ENCODE measurements at regions not wholly inside any gene's neighbourhood (a gene's known extent, or its start where the extent isn't known, plus 50 kb on each side); places are given as distances from the start of the nearest gene placed in this dataset.

DNA sequence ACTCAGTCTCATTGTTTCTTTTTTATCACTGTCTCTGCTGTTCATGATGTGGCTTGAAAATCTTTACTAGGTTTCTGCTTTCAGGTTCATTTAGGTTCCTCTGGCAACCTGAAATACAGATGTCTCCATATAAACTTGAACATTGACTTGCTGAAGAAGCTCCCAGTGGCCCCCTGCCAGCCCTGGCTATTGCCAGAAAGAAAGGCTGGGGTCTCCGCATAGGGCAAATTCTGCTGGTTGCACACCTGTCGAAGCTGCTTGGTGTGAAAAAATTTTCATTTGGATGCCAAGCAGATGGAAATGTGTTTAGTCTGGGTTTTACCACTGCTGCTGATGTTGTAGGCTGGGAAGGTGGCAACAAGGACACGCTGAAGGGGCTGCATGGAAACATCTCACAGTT is 826.7 kb upstream of the GHITM start:
- Histone ChIP-seq H3K27me3 (replicated peaks; ENCODE audit: control insufficient read depth, insufficient read depth, low read length, poor library complexity, severe bottlenecking) (no peaks in the 10 kb centered on the region), H3K4me3 (ENCODE audit: insufficient read depth, low read depth, low read length, poor library complexity, severe bottlenecking) (no peak overlapping the region), H3K27ac (ENCODE audit: insufficient read depth, low read length, poor library complexity, severe bottlenecking) (no peak overlapping the region), H3K9me3 (ENCODE audit: control insufficient read depth, low read length) (peaks cover 4% of the 10 kb centered on the region), H3K4me1 (ENCODE audit: control insufficient read depth, insufficient read depth, low read length, poor library complexity, severe bottlenecking) (no peaks in the 10 kb centered on the region), H3K36me3 (ENCODE audit: control insufficient read depth, insufficient read depth, low read length) (no peaks in the 10 kb centered on the region)
- no peak for DNase-seq

DNA sequence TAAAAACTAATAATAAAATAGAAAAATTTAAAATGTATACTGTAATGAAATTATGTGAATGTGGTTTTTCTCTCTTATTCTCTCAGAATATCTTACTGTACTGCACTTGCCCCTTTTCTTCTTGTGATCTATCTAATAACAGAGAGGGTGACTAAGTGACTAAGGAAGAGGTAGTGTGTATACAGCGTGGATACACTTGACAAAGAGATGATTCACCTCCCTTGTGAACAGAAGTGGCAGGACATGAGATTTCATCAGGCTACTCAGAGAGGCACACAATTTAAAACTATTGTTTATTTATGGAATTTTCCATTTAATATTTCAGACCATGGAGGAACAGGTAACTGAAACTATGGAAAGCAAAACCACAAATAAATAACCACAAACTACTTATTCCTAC is 806.6 kb upstream of the GHITM start:
- no peak for DNase-seq

DNA sequence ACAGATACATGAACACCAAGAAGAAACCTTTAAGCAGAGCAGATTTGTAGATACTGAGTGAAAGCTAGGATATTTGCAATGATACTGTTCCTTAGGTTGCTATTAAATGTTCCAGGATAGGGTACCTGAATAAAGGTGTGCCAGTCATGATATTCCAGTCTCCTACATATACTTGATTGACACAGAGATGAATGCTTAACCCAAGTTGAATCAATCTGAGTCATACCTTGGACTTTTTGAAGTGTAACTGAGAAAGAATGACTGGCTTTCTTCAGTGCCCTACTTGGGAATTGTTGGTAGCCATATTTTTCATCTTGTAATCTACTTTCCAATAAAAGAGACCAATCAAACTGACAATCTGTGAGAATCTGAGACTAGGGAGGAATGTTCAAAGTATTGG is 805.7 kb upstream of the GHITM start:
- Histone ChIP-seq H3K36me3 (ENCODE audit: control insufficient read depth, insufficient read depth, low read length) (no peaks in the 10 kb centered on the region), H3K27ac (ENCODE audit: insufficient read depth, low read length, poor library complexity, severe bottlenecking) (no peak overlapping the region), H3K4me3 (ENCODE audit: insufficient read depth, low read depth, low read length, poor library complexity, severe bottlenecking) (no peak overlapping the region), H3K9me3 (ENCODE audit: control insufficient read depth, low read length) (no peaks in the 10 kb centered on the region), H3K27me3 (replicated peaks; ENCODE audit: control insufficient read depth, insufficient read depth, low read length, poor library complexity, severe bottlenecking) (no peaks in the 10 kb centered on the region), H3K4me1 (ENCODE audit: control insufficient read depth, insufficient read depth, low read length, poor library complexity, severe bottlenecking) (no peaks in the 10 kb centered on the region)
- no peak for DNase-seq

More for the DNA sequence above, 806.6 kb upstream of the GHITM start:
- no peaks in the 10 kb centered on the region for H3K9me3 ChIP-seq (ENCODE audit: control insufficient read depth, low read length)
- H3K27ac ChIP-seq (ENCODE audit: insufficient read depth, low read length, poor library complexity, severe bottlenecking): no peak overlapping the region
- H3K36me3 ChIP-seq (ENCODE audit: control insufficient read depth, insufficient read depth, low read length): no peaks in the 10 kb centered on the region
- H3K27me3 ChIP-seq (replicated peaks; ENCODE audit: control insufficient read depth, insufficient read depth, low read length, poor library complexity, severe bottlenecking): no peaks in the 10 kb centered on the region
- H3K4me1 ChIP-seq (ENCODE audit: control insufficient read depth, insufficient read depth, low read length, poor library complexity, severe bottlenecking): no peaks in the 10 kb centered on the region
- no peak overlapping the region for H3K4me3 ChIP-seq (ENCODE audit: insufficient read depth, low read depth, low read length, poor library complexity, severe bottlenecking)

DNA sequence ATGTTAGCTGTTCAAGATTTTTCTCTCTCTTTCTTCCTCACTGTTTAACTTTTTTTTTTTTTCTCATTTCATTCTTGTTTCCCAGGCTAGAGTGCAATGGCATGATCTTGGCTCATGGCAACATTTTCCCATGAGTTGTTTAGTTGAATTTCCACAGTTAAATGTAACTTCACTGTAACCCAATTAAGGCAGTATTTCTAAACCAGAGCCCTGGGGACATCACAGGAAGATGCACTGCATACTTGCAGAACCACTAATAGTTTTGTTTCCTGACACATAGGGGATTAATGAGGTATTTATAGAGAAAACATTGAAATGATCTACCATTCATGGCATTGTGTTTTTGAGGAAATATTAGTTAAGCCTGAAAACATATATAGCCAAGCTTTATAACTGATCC is 795.6 kb upstream of the GHITM start:
- H3K27me3 ChIP-seq (replicated peaks; ENCODE audit: control insufficient read depth, insufficient read depth, low read length, poor library complexity, severe bottlenecking): no peaks in the 10 kb centered on the region
- H3K36me3 ChIP-seq (ENCODE audit: control insufficient read depth, insufficient read depth, low read length): no peaks in the 10 kb centered on the region
- no peaks in the 10 kb centered on the region for H3K4me1 ChIP-seq (ENCODE audit: control insufficient read depth, insufficient read depth, low read length, poor library complexity, severe bottlenecking)
- no peaks in the 10 kb centered on the region for H3K9me3 ChIP-seq (ENCODE audit: control insufficient read depth, low read length)
- DNase-seq: no peak
- H3K4me3 ChIP-seq (ENCODE audit: insufficient read depth, low read depth, low read length, poor library complexity, severe bottlenecking): no peak overlapping the region
- no peak overlapping the region for H3K27ac ChIP-seq (ENCODE audit: insufficient read depth, low read length, poor library complexity, severe bottlenecking)

DNA sequence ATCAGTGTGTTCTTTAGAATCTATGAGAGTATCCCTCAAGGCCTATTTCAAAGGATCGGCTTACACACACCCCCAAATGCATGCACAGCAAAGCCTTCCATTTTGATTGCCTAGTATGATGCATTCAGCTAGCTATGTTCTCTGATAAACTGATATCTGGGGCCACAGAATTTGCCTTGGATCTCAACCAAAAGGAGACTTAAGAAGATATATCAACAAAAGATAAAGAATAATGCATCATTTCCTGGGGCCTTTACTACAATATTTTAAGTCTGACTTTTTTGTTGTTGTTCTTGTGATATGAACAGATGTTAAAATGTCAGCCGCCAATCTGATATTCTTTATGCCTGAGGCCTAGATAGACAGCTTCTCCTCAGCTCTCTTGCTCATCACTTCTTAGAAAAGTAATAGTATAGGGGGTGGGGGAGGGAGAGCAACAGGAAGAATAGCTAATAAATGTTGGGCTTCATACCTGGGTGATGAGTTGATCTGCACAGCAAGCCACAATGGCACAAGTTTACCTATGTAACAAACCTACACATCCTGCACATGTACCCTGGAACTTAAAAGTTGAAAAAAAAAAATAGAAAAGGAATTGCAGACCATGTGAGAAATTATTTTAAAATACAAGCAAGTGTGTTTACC is 792.9 kb upstream of the GHITM start:
- no peak overlapping the region for H3K4me3 ChIP-seq (ENCODE audit: insufficient read depth, low read depth, low read length, poor library complexity, severe bottlenecking)
- H3K27ac ChIP-seq (ENCODE audit: insufficient read depth, low read length, poor library complexity, severe bottlenecking): no peak overlapping the region
- DNase-seq: no peak
- H3K4me1 ChIP-seq (ENCODE audit: control insufficient read depth, insufficient read depth, low read length, poor library complexity, severe bottlenecking): no peaks in the 10 kb centered on the region
- H3K36me3 ChIP-seq (ENCODE audit: control insufficient read depth, insufficient read depth, low read length): no peaks in the 10 kb centered on the region
- no peaks in the 10 kb centered on the region for H3K27me3 ChIP-seq (replicated peaks; ENCODE audit: control insufficient read depth, insufficient read depth, low read length, poor library complexity, severe bottlenecking)
- H3K9me3 ChIP-seq (ENCODE audit: control insufficient read depth, low read length): no peaks in the 10 kb centered on the region

DNA sequence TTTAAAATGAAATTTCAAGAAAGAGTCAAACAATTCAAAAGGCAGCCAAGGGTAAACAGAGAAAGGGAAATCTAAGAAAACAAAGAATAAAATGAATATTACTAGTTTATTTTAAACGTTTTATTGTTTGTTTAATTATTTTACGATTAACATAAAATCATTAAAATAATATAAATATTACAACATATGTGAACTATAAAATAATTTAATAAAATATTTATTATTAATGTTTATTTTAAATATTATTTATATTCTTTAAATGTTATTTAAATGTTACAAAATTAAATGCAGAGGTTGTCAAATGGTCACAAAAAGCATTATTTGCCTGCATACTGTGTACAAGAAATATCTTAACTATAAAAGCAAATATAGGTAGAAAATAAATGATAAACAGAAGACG is 786.7 kb upstream of the GHITM start:
- H3K9me3 ChIP-seq (ENCODE audit: control insufficient read depth, low read length): no peaks in the 10 kb centered on the region
- H3K4me1 ChIP-seq (ENCODE audit: control insufficient read depth, insufficient read depth, low read length, poor library complexity, severe bottlenecking): no peaks in the 10 kb centered on the region
- no peaks in the 10 kb centered on the region for H3K27me3 ChIP-seq (replicated peaks; ENCODE audit: control insufficient read depth, insufficient read depth, low read length, poor library complexity, severe bottlenecking)
- H3K27ac ChIP-seq (ENCODE audit: insufficient read depth, low read length, poor library complexity, severe bottlenecking): no peak overlapping the region
- H3K36me3 ChIP-seq (ENCODE audit: control insufficient read depth, insufficient read depth, low read length): no peaks in the 10 kb centered on the region
- DNase-seq: no peak
- H3K4me3 ChIP-seq (ENCODE audit: insufficient read depth, low read depth, low read length, poor library complexity, severe bottlenecking): no peak overlapping the region

DNA sequence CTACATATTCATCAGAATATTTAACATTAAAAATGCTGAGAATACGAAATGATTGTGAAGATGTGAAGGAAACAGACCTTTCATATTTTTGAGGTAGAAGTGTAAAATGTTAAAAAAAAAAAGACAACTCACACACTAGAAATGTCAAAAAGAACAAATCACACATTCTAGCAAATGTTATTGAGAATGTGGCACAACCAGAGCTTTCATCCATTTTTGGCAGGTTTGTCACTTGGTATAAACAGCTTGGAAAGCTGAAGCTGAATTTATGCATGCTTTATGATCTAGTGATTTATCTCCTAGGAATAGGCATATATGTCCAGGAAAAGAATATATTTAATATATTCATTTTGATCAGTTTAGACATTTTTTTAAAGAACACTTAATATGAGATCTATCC is 784.9 kb upstream of the GHITM start:
- H3K4me1 ChIP-seq (ENCODE audit: control insufficient read depth, insufficient read depth, low read length, poor library complexity, severe bottlenecking): no peaks in the 10 kb centered on the region
- no peaks in the 10 kb centered on the region for H3K27me3 ChIP-seq (replicated peaks; ENCODE audit: control insufficient read depth, insufficient read depth, low read length, poor library complexity, severe bottlenecking)
- H3K27ac ChIP-seq (ENCODE audit: insufficient read depth, low read length, poor library complexity, severe bottlenecking): no peak overlapping the region
- no peaks in the 10 kb centered on the region for H3K36me3 ChIP-seq (ENCODE audit: control insufficient read depth, insufficient read depth, low read length)
- no peaks in the 10 kb centered on the region for H3K9me3 ChIP-seq (ENCODE audit: control insufficient read depth, low read length)
- no peak for DNase-seq
- no peak overlapping the region for H3K4me3 ChIP-seq (ENCODE audit: insufficient read depth, low read depth, low read length, poor library complexity, severe bottlenecking)

DNA sequence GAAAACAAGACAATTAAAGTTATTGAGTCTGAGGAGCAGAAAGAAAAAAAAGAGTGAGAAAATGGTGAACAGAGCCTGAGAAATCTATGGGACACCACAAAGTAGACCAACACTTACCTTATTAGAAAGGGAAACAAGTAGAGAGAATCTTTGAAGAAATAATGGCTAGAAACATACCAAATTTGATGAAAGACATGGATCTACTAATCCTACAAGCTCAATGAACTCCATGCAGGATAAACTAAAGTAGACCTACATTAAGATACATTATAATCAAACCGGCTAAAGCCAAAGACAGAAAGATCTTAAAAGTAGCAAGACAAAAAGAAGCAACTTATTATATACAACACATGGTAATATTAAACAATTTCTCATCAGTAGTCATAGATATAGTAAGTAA is 782.3 kb upstream of the GHITM start:
- Histone ChIP-seq H3K36me3 (ENCODE audit: control insufficient read depth, insufficient read depth, low read length) (no peaks in the 10 kb centered on the region), H3K4me3 (ENCODE audit: insufficient read depth, low read depth, low read length, poor library complexity, severe bottlenecking) (no peak overlapping the region), H3K4me1 (ENCODE audit: control insufficient read depth, insufficient read depth, low read length, poor library complexity, severe bottlenecking) (no peaks in the 10 kb centered on the region), H3K27me3 (replicated peaks; ENCODE audit: control insufficient read depth, insufficient read depth, low read length, poor library complexity, severe bottlenecking) (no peaks in the 10 kb centered on the region), H3K9me3 (ENCODE audit: control insufficient read depth, low read length) (no peaks in the 10 kb centered on the region), H3K27ac (ENCODE audit: insufficient read depth, low read length, poor library complexity, severe bottlenecking) (no peak overlapping the region)
- DNase-seq: no peak

DNA sequence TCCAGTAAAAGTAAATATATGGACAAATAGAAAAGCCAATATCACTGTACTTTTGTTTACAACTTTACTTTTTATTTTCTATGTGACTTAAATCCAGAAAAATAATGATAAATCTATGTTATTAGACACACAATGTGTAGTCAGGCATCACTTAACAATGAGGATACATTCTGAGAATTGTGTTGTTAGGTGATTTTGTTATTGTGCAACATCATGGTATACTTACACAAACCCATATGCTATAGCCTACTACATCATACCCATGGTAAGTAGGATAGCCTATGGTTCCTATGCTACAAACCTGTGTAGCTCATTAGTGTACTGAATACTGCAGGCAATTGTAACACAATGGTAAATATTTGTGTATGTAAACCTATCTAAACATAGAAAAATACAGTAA is 781.7 kb upstream of the GHITM start:
- Histone ChIP-seq H3K36me3 (ENCODE audit: control insufficient read depth, insufficient read depth, low read length) (no peaks in the 10 kb centered on the region), H3K27me3 (replicated peaks; ENCODE audit: control insufficient read depth, insufficient read depth, low read length, poor library complexity, severe bottlenecking) (no peaks in the 10 kb centered on the region), H3K4me3 (ENCODE audit: insufficient read depth, low read depth, low read length, poor library complexity, severe bottlenecking) (no peak overlapping the region), H3K27ac (ENCODE audit: insufficient read depth, low read length, poor library complexity, severe bottlenecking) (no peak overlapping the region), H3K9me3 (ENCODE audit: control insufficient read depth, low read length) (no peaks in the 10 kb centered on the region), H3K4me1 (ENCODE audit: control insufficient read depth, insufficient read depth, low read length, poor library complexity, severe bottlenecking) (no peaks in the 10 kb centered on the region)
- DNase-seq: no peak

DNA sequence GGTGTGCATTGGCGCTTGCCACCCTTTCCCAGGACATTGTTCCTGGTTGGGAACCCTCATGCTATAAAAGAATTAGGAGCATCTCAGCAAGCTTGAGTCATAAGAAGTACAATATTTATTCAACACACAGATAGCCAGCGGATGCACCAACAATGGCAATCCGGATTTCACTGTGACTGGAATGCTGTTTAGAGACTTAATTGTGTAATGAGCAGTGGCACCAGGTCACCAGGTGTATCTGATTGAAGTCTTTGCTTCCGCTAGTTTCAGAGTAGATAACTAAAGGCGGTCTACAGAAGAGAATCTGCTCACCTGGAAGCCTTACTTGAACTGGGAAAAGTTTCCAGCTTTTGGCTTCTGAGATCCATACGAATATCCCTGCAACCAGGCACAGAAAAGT is 772.3 kb upstream of the GHITM start:
- Histone ChIP-seq H3K36me3 (ENCODE audit: control insufficient read depth, insufficient read depth, low read length) (no peaks in the 10 kb centered on the region), H3K27me3 (replicated peaks; ENCODE audit: control insufficient read depth, insufficient read depth, low read length, poor library complexity, severe bottlenecking) (no peaks in the 10 kb centered on the region), H3K4me1 (ENCODE audit: control insufficient read depth, insufficient read depth, low read length, poor library complexity, severe bottlenecking) (no peaks in the 10 kb centered on the region), H3K9me3 (ENCODE audit: control insufficient read depth, low read length) (no peaks in the 10 kb centered on the region), H3K4me3 (ENCODE audit: insufficient read depth, low read depth, low read length, poor library complexity, severe bottlenecking) (no peak overlapping the region), H3K27ac (ENCODE audit: insufficient read depth, low read length, poor library complexity, severe bottlenecking) (no peak overlapping the region)
- DNase-seq: no peak

All from effector memory CD4-positive, alpha-beta T cell (primary cell).